Trophoblast cell (in vitro differentiated cells and primary cell): ENCODE measurements at regions not wholly inside any gene's neighbourhood (a gene's known extent, or its start where the extent isn't known, plus 50 kb on each side); places are given as distances from the start of the nearest gene placed in this dataset.

Source experiments
- DNase-seq, 2 donors: peaks; one replicate each; pipeline ENCODE4 v3.0.0-alpha.2; 2016
- H2AFZ ChIP-seq: 2 replicates; pipeline ENCODE4 v1.6.1; 2013; ENCODE audit warnings: low read length, moderate library complexity, mild to moderate bottlenecking; ENCODE audit not compliant: insufficient read depth, poor library complexity
- H2AK5ac ChIP-seq: 2 replicates; pipeline ENCODE4 v1.6.1; 2013; ENCODE audit warnings: mild to moderate bottlenecking, low read length
- H2BK120ac ChIP-seq: 2 replicates; pipeline ENCODE4 v1.6.1; 2013; ENCODE audit warnings: low read length, mild to moderate bottlenecking, moderate library complexity; ENCODE audit not compliant: insufficient read depth, poor library complexity
- H2BK12ac ChIP-seq: 2 replicates; pipeline ENCODE4 v1.6.1; 2013; ENCODE audit warnings: mild to moderate bottlenecking, low read length, moderate library complexity
- H2BK5ac ChIP-seq: 2 replicates; pipeline ENCODE4 v1.6.1; 2013; ENCODE audit warnings: low read length, low read depth, moderate library complexity, mild to moderate bottlenecking; ENCODE audit not compliant: poor library complexity
- H3K14ac ChIP-seq: 2 replicates; pipeline ENCODE4 v1.6.1; 2013; ENCODE audit warnings: mild to moderate bottlenecking, low read length
- H3K18ac ChIP-seq: 2 replicates; pipeline ENCODE4 v1.6.1; 2013; ENCODE audit warnings: mild to moderate bottlenecking, low read length
- H3K23ac ChIP-seq: 2 replicates; pipeline ENCODE4 v1.6.1; 2013; ENCODE audit warnings: low read length
- H3K27ac ChIP-seq: 2 replicates; pipeline ENCODE4 v1.5.1; 2013; ENCODE audit warnings: low read depth, mild to moderate bottlenecking, inconsistent platforms, low read length, moderate library complexity
- H3K27me3 ChIP-seq: 2 replicates; pipeline ENCODE4 v1.6.1; 2013; ENCODE audit warnings: inconsistent platforms, mild to moderate bottlenecking, low read length, moderate library complexity; ENCODE audit not compliant: insufficient read depth
- H3K36me3 ChIP-seq, 2 experiments: 1 replicate in 1 of 2; 2 replicates in 1 of 2; pipeline ENCODE4 v1.6.1; 2013; ENCODE audit warnings: low read length in 2 of 2, mild to moderate bottlenecking in 2 of 2, moderate library complexity in 1 of 2; ENCODE audit not compliant: insufficient read depth in 2 of 2, control insufficient read depth in 1 of 2
- H3K4ac ChIP-seq: 2 replicates; pipeline ENCODE4 v1.6.1; 2013; ENCODE audit warnings: low read depth, mild to moderate bottlenecking, low read length, moderate library complexity
- H3K4me1 ChIP-seq, 2 experiments: 1 replicate in 1 of 2; 2 replicates in 1 of 2; pipeline ENCODE4 v1.6.1; 2013; ENCODE audit warnings: low read length in 2 of 2, mild to moderate bottlenecking in 2 of 2, moderate library complexity in 1 of 2; ENCODE audit not compliant: insufficient read depth in 2 of 2, control insufficient read depth in 1 of 2
- H3K4me2 ChIP-seq: 2 replicates; pipeline ENCODE4 v1.6.1; 2013; ENCODE audit warnings: inconsistent platforms, mild to moderate bottlenecking, low read length, moderate library complexity
- H3K4me3 ChIP-seq: 2 replicates; pipeline ENCODE4 v1.5.1; 2013; ENCODE audit warnings: mild to moderate bottlenecking, low read depth, low read length, inconsistent platforms
- H3K79me1 ChIP-seq: one replicate; pipeline ENCODE4 v1.6.1; 2013; ENCODE audit warnings: low read length
- H3K79me2 ChIP-seq: 2 replicates; pipeline ENCODE4 v1.6.1; 2013; ENCODE audit warnings: low read length, mild to moderate bottlenecking; ENCODE audit not compliant: control insufficient read depth, insufficient read depth, poor library complexity
- H3K9ac ChIP-seq: 2 replicates; pipeline ENCODE4 v1.6.1; 2013; ENCODE audit warnings: mild to moderate bottlenecking, low read length
- H3K9me3 ChIP-seq: 2 replicates; pipeline ENCODE4 v1.6.1; 2013; ENCODE audit warnings: low read depth, mild to moderate bottlenecking, control low read depth, inconsistent platforms, low read length; ENCODE audit not compliant: insufficient read depth
- H4K12ac ChIP-seq: 2 replicates; pipeline ENCODE4 v1.6.1; 2013; ENCODE audit warnings: low read depth, mild to moderate bottlenecking, low read length, moderate library complexity
- H4K8ac ChIP-seq: 2 replicates; pipeline ENCODE4 v1.6.1; 2013; ENCODE audit warnings: low read depth, mild to moderate bottlenecking, low read length, moderate library complexity
- H4K91ac ChIP-seq: one replicate; pipeline ENCODE4 v1.6.1; 2013; ENCODE audit warnings: low read depth, mild to moderate bottlenecking, low read length, moderate library complexity
- WGBS: extraction: QIAGEN DNeasy Blood & Tissue Kit; methylation state at CpG from one replicate; pipeline ENCODE4 v1.1.7; 2013; ENCODE audit warnings: missing lambda C conversion rate; ENCODE audit not compliant: insufficient read length, insufficient coverage; ENCODE audit errors: extremely low coverage; 5-methylcytosine and 5-hydroxymethylcytosine counted together

DNA sequence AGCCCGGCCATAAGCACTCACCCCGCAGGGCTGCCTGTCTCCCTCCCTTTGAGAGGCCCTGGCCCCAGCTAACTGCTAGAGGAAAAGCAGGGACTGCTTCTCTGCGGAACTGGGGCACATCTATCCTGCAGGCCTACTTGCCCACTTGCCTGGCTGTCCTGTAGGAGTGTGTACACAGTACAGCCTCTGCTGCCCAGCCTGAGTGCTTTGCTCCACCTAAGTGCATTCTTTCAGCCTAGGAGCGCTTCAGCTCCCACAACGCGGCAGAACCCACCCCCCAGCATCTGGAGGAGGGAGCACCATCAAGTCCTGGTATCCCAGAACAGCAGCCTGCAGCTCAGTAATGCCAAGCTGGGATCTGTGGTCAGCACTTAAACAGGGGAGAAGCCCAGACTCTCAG, 79.9 kb upstream of the CD163 start:
- Histone ChIP-seq H4K8ac (no peak overlapping the region), H3K23ac (no peak overlapping the region), H3K79me2 (no peaks in the 10 kb centered on the region), H3K9ac (no peak overlapping the region), H2BK5ac (no peak overlapping the region), H3K14ac (no peak overlapping the region), H3K27me3 (no peaks in the 10 kb centered on the region), H3K9me3 (peaks cover 2% of the 10 kb centered on the region), H2BK12ac (no peak overlapping the region), H3K27ac (no peak overlapping the region), H2AK5ac (no peak overlapping the region), H3K4me3 (no peak overlapping the region), H4K91ac (peak overlapping the region; percentile 46), H3K4ac (no peak overlapping the region), H3K18ac (no peak overlapping the region), H2AFZ (no peak overlapping the region), H3K36me3 (no peaks in the 10 kb centered on the region), H4K12ac (no peak overlapping the region), H2BK120ac (no peak overlapping the region), H3K4me2 (no peak overlapping the region), H3K4me1 (no peaks in the 10 kb centered on the region), H3K79me1 (no peaks in the 10 kb centered on the region)
- DNase-seq = peak in 1 of 2 donors; percentile 3
- no CpG with 5 or more reads among the region's 6 CpGs for WGBS

- Histone ChIP-seq H2BK120ac (no peak overlapping the region), H3K4me2 (no peak overlapping the region), H4K91ac (no peak overlapping the region), H2AK5ac (no peak overlapping the region), H3K23ac (no peak overlapping the region), H3K9ac (no peak overlapping the region), H3K27me3 (no peaks in the 10 kb centered on the region), H4K8ac (no peak overlapping the region), H2AFZ (no peak overlapping the region), H3K4me1 (no peaks in the 10 kb centered on the region), H3K79me2 (no peaks in the 10 kb centered on the region), H4K12ac (no peak overlapping the region), H3K14ac (no peak overlapping the region), H3K4me3 (no peak overlapping the region), H3K9me3 (peaks cover 2% of the 10 kb centered on the region), H3K27ac (no peak overlapping the region), H3K4ac (no peak overlapping the region), H3K18ac (no peak overlapping the region), H3K36me3 (no peaks in the 10 kb centered on the region), H3K79me1 (no peaks in the 10 kb centered on the region), H2BK12ac (no peak overlapping the region), H2BK5ac (no peak overlapping the region)
- no peak for DNase-seq
- 100% methylated on average over 2 of the region's 2 CpGs for WGBS
Measured at GRCh38 chr12:7582796-7583195, 79.2 kb upstream of the CD163 start.

GRCh38 chr12:7581625-7582024, 78.0 kb upstream of the CD163 start:
- no peak overlapping the region for H4K91ac ChIP-seq
- H4K8ac ChIP-seq = no peak overlapping the region
- DNase-seq = peak in 1 of 2 donors; percentile 9
- H3K23ac ChIP-seq = no peak overlapping the region
- H3K4me1 ChIP-seq = no peaks in the 10 kb centered on the region
- H3K9ac ChIP-seq = no peak overlapping the region
- H2AK5ac ChIP-seq = no peak overlapping the region
- no peaks in the 10 kb centered on the region for H3K79me2 ChIP-seq
- H3K36me3 ChIP-seq = no peaks in the 10 kb centered on the region
- H3K4me3 ChIP-seq = no peak overlapping the region
- H2BK120ac ChIP-seq = no peak overlapping the region
- no peak overlapping the region for H3K14ac ChIP-seq
- no peaks in the 10 kb centered on the region for H3K27me3 ChIP-seq
- H3K79me1 ChIP-seq = no peaks in the 10 kb centered on the region
- no peak overlapping the region for H4K12ac ChIP-seq
- H2BK5ac ChIP-seq = no peak overlapping the region
- no peak overlapping the region for H2AFZ ChIP-seq
- H3K4ac ChIP-seq = no peak overlapping the region
- no peak overlapping the region for H3K4me2 ChIP-seq
- no peak overlapping the region for H3K27ac ChIP-seq
- peaks cover 2% of the 10 kb centered on the region for H3K9me3 ChIP-seq
- no peak overlapping the region for H3K18ac ChIP-seq
- H2BK12ac ChIP-seq = no peak overlapping the region

DNA sequence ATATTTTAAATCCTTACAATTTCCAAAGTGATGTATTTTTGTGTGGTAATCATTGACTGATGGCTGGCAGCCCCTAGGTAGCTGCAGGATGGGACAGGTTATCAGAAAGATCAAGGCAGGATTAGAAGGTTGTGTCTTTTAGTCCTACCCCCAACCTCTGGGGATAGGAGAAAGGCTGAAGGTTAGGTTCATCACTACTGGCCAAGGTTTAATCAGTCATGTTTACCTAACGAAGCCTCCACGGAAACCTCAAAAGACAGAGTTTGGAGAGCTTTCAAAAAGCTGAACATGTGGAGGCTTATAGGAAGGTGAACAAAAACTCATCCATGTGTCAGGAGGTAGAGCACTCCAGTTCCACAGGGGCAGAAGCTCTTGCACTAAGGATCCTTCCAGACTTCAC, 77.5 kb upstream of the CD163 start:
- H3K4me3 ChIP-seq = no peak overlapping the region
- H3K27me3 ChIP-seq = no peaks in the 10 kb centered on the region
- no peaks in the 10 kb centered on the region for H3K79me1 ChIP-seq
- H3K23ac ChIP-seq = no peak overlapping the region
- H3K4me1 ChIP-seq = no peaks in the 10 kb centered on the region
- no peak overlapping the region for H3K4me2 ChIP-seq
- no peak overlapping the region for H3K18ac ChIP-seq
- no peak overlapping the region for H2AFZ ChIP-seq
- H2BK120ac ChIP-seq = no peak overlapping the region
- H2BK5ac ChIP-seq = no peak overlapping the region
- no CpG with 5 or more reads among the region's 2 CpGs for WGBS
- H2AK5ac ChIP-seq = no peak overlapping the region
- H3K36me3 ChIP-seq = no peaks in the 10 kb centered on the region
- H4K8ac ChIP-seq = no peak overlapping the region
- no peak for DNase-seq
- H2BK12ac ChIP-seq = no peak overlapping the region
- no peak overlapping the region for H4K12ac ChIP-seq
- H3K14ac ChIP-seq = no peak overlapping the region
- no peak overlapping the region for H3K4ac ChIP-seq
- no peak overlapping the region for H4K91ac ChIP-seq
- H3K79me2 ChIP-seq = no peaks in the 10 kb centered on the region
- H3K27ac ChIP-seq = no peak overlapping the region
- no peak overlapping the region for H3K9ac ChIP-seq
- H3K9me3 ChIP-seq = peaks cover 2% of the 10 kb centered on the region
